Effector memory CD8-positive, alpha-beta T cell (primary cell): ENCODE measurements at regions not wholly inside any gene's neighbourhood (a gene's known extent, or its start where the extent isn't known, plus 50 kb on each side); places are given as distances from the start of the nearest gene placed in this dataset.

Source experiments
- ATAC-seq: fragments of 150-1000 bp; cut with Tn5 transposase; replicated peaks from 2 replicates; pipeline ENCODE4 v1.10.0; 2021; ENCODE audit warnings: mild to moderate bottlenecking, moderate library complexity
- DNase-seq, 3 experiments: peaks; one replicate each; pipeline ENCODE4 v3.0.0; 2021
- H3K27ac Mint-ChIP-seq, 2 donors: one replicate each; pipeline ENCODE4 v1.8.0; 2022; ENCODE audit warnings: mild to moderate bottlenecking in 2 of 2, mixed read lengths in 2 of 2, moderate library complexity in 2 of 2
- H3K27me3 Mint-ChIP-seq, 2 donors: one replicate each; pipeline ENCODE4 v1.8.0; 2022; ENCODE audit warnings: mixed read lengths in 2 of 2
- H3K36me3 Mint-ChIP-seq: one replicate; pipeline ENCODE4 v1.8.0; 2022; ENCODE audit warnings: mild to moderate bottlenecking, moderate library complexity, mixed read lengths; ENCODE audit not compliant: insufficient read depth
- H3K4me1 Mint-ChIP-seq, 2 donors: one replicate each; pipeline ENCODE4 v1.8.0; 2022; ENCODE audit warnings: low read depth in 2 of 2, mixed read lengths in 2 of 2
- H3K4me3 Mint-ChIP-seq, 2 donors: one replicate each; pipeline ENCODE4 v1.8.0; 2022; ENCODE audit warnings: mild to moderate bottlenecking in 2 of 2, mixed read lengths in 2 of 2, moderate library complexity in 2 of 2
- H3K9me3 Mint-ChIP-seq, 2 donors: one replicate each; pipeline ENCODE4 v1.8.0; 2022; ENCODE audit warnings: mixed read lengths in 2 of 2

DNA sequence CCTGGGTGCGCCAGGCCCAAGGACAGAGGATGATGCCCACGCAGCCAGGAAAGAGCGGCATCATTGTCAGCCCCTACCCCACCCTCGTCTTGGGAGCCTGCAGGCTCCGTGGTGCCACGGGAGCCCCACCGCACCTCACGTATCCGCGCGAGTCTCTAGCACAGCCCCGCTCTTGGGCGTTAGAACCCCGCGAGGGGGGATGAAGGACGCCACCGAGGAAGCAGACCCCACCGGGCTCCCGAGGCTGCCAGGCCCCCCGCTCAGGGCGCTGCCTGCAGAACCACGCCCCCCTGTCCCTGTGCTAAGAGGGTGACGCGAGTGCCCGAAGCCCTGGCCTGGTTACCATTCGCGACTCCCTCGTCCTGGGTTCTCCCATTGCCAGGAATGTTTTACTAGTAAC, 52.3 kb upstream of the MS4A8 start:
- Mint-ChIP-seq H3K9me3 (peaks cover 0 to 3% of the 10 kb centered on the region in 2 donors), H3K4me1 (no peaks in the 10 kb centered on the region), H3K27ac (no peak overlapping the region), H3K27me3 (peaks cover 0 to 12% of the 10 kb centered on the region in 2 donors), H3K4me3 (no peak overlapping the region), H3K36me3 (no peaks in the 10 kb centered on the region)
- ATAC-seq: no peak
- DNase-seq: no peak
